ENCODE measurements at regions not wholly inside any gene's neighbourhood (a gene's known extent, or its start where the extent isn't known, plus 50 kb on each side); places are given as distances from the start of the nearest gene placed in this dataset.

GRCh38 chr3:124207873-124208485, 216.1 kb upstream of the ROPN1 start:
- H3K9ac ChIP-seq (ENCODE audit: low read length), result no peak overlapping the region
- H3K36me3 ChIP-seq (ENCODE audit: insufficient read depth, low read length), result no peaks in the 10 kb centered on the region
- no peaks in the 10 kb centered on the region for H3K4me1 ChIP-seq (ENCODE audit: insufficient read depth, low read length, severe bottlenecking)
- no peaks in the 10 kb centered on the region for H3K79me2 ChIP-seq (ENCODE audit: insufficient read depth, low read length)
- no peak overlapping the region for H3K4me2 ChIP-seq (ENCODE audit: low read length)
- H3F3A ChIP-seq (ENCODE audit: insufficient read depth, low read length), result no peaks in the 10 kb centered on the region
- TF ChIP-seq CTCF (IDR thresholded peaks at IDR 0.05; ENCODE audit: low read length), result no peak
- TF ChIP-seq EZH2 (IDR thresholded peaks at IDR 0.05; ENCODE audit: borderline replicate concordance, low read length), result no peak
- no peaks in the 10 kb centered on the region for H4K20me1 ChIP-seq (ENCODE audit: insufficient read depth, low read length)
- H3K4me3 ChIP-seq (ENCODE audit: low read depth, low read length, poor library complexity, severe bottlenecking), result no peak overlapping the region
- no peaks in the 10 kb centered on the region for H3K27me3 ChIP-seq (ENCODE audit: insufficient read depth, low read length)
- no peak overlapping the region for H3K27ac ChIP-seq (ENCODE audit: low read depth, low read length, poor library complexity, severe bottlenecking)
- H2AFZ ChIP-seq (ENCODE audit: low read length), result no peak overlapping the region
- no peaks in the 10 kb centered on the region for H3K9me2 ChIP-seq (ENCODE audit: low read depth, low read length)
- no peaks in the 10 kb centered on the region for H3K9me3 ChIP-seq (ENCODE audit: low read length)

GRCh38 chr3:124209426-124209825, 217.5 kb upstream of the ROPN1 start:
- Histone ChIP-seq H2AFZ (ENCODE audit: low read length) (no peak overlapping the region), H4K20me1 (ENCODE audit: insufficient read depth, low read length) (no peaks in the 10 kb centered on the region), H3K4me3 (ENCODE audit: low read depth, low read length, poor library complexity, severe bottlenecking) (no peak overlapping the region)

GRCh38 chr3:124210899-124211298, 219.0 kb upstream of the ROPN1 start:
- no peaks in the 10 kb centered on the region for H3K36me3 ChIP-seq (ENCODE audit: insufficient read depth, low read length)
- no peaks in the 10 kb centered on the region for H3K27me3 ChIP-seq (ENCODE audit: insufficient read depth, low read length)
- H3K4me2 ChIP-seq (ENCODE audit: low read length), result no peak overlapping the region
- H3K9ac ChIP-seq (ENCODE audit: low read length), result no peak overlapping the region
- H3K9me2 ChIP-seq (ENCODE audit: low read depth, low read length), result no peaks in the 10 kb centered on the region
- no peak for TF ChIP-seq EZH2 (IDR thresholded peaks at IDR 0.05; ENCODE audit: borderline replicate concordance, low read length)
- TF ChIP-seq CTCF (IDR thresholded peaks at IDR 0.05; ENCODE audit: low read length), result no peak
- no peak overlapping the region for H3K27ac ChIP-seq (ENCODE audit: low read depth, low read length, poor library complexity, severe bottlenecking)
- H4K20me1 ChIP-seq (ENCODE audit: insufficient read depth, low read length), result no peaks in the 10 kb centered on the region
- H2AFZ ChIP-seq (ENCODE audit: low read length), result no peak overlapping the region
- H3K9me3 ChIP-seq (ENCODE audit: low read length), result no peaks in the 10 kb centered on the region
- no peaks in the 10 kb centered on the region for H3K4me1 ChIP-seq (ENCODE audit: insufficient read depth, low read length, severe bottlenecking)
- H3K79me2 ChIP-seq (ENCODE audit: insufficient read depth, low read length), result no peaks in the 10 kb centered on the region
- no peaks in the 10 kb centered on the region for H3F3A ChIP-seq (ENCODE audit: insufficient read depth, low read length)
- H3K4me3 ChIP-seq (ENCODE audit: low read depth, low read length, poor library complexity, severe bottlenecking), result no peak overlapping the region

More at GRCh38 chr3:124209426-124209825, 217.5 kb upstream of the ROPN1 start:
- H3F3A ChIP-seq (ENCODE audit: insufficient read depth, low read length), result no peaks in the 10 kb centered on the region
- H3K9ac ChIP-seq (ENCODE audit: low read length), result no peak overlapping the region
- H3K27ac ChIP-seq (ENCODE audit: low read depth, low read length, poor library complexity, severe bottlenecking), result no peak overlapping the region
- no peaks in the 10 kb centered on the region for H3K4me1 ChIP-seq (ENCODE audit: insufficient read depth, low read length, severe bottlenecking)
- no peaks in the 10 kb centered on the region for H3K9me3 ChIP-seq (ENCODE audit: low read length)
- no peaks in the 10 kb centered on the region for H3K9me2 ChIP-seq (ENCODE audit: low read depth, low read length)
- no peak for TF ChIP-seq CTCF (IDR thresholded peaks at IDR 0.05; ENCODE audit: low read length)
- no peak for TF ChIP-seq EZH2 (IDR thresholded peaks at IDR 0.05; ENCODE audit: borderline replicate concordance, low read length)
- H3K27me3 ChIP-seq (ENCODE audit: insufficient read depth, low read length), result no peaks in the 10 kb centered on the region
- no peaks in the 10 kb centered on the region for H3K79me2 ChIP-seq (ENCODE audit: insufficient read depth, low read length)
- H3K36me3 ChIP-seq (ENCODE audit: insufficient read depth, low read length), result no peaks in the 10 kb centered on the region
- no peak overlapping the region for H3K4me2 ChIP-seq (ENCODE audit: low read length)
